ENCODE measurements at regions not wholly inside any gene's neighbourhood (a gene's known extent, or its start where the extent isn't known, plus 50 kb on each side); places are given as distances from the start of the nearest gene placed in this dataset.

DNA sequence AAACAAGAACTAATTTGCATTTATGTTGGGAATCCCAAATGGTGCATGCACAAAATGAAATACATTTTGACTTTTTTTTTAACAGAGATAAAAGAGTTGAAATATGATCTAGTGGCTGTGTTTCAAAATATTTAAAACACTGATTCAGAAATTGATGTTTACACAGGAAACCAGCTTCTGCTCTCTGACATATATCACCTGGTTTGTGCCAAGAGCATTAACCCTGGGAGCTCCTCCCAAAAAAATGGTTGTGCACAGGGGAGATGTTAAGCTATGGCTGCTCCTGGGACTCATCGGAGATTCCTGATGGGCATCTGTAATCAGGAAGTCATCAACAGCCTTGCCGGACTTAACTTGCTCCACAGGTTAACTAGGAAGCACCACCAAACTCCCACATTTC lies 65.2 kb upstream of the MAL start:
- TF ChIP-seq SREBF2 (IDR thresholded peaks at IDR 0.05), result no peak
- TF ChIP-seq, protein P1, sequence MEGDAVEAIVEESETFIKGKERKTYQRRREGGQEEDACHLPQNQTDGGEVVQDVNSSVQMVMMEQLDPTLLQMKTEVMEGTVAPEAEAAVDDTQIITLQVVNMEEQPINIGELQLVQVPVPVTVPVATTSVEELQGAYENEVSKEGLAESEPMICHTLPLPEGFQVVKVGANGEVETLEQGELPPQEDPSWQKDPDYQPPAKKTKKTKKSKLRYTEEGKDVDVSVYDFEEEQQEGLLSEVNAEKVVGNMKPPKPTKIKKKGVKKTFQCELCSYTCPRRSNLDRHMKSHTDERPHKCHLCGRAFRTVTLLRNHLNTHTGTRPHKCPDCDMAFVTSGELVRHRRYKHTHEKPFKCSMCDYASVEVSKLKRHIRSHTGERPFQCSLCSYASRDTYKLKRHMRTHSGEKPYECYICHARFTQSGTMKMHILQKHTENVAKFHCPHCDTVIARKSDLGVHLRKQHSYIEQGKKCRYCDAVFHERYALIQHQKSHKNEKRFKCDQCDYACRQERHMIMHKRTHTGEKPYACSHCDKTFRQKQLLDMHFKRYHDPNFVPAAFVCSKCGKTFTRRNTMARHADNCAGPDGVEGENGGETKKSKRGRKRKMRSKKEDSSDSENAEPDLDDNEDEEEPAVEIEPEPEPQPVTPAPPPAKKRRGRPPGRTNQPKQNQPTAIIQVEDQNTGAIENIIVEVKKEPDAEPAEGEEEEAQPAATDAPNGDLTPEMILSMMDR (IDR thresholded peaks at IDR 0.05), result no peak
- no peak for TF ChIP-seq HDAC2 (IDR thresholded peaks at IDR 0.05)
- TF ChIP-seq EHMT2 (IDR thresholded peaks at IDR 0.05; ENCODE audit: low read depth), result no peak
- TF ChIP-seq, protein P2, sequence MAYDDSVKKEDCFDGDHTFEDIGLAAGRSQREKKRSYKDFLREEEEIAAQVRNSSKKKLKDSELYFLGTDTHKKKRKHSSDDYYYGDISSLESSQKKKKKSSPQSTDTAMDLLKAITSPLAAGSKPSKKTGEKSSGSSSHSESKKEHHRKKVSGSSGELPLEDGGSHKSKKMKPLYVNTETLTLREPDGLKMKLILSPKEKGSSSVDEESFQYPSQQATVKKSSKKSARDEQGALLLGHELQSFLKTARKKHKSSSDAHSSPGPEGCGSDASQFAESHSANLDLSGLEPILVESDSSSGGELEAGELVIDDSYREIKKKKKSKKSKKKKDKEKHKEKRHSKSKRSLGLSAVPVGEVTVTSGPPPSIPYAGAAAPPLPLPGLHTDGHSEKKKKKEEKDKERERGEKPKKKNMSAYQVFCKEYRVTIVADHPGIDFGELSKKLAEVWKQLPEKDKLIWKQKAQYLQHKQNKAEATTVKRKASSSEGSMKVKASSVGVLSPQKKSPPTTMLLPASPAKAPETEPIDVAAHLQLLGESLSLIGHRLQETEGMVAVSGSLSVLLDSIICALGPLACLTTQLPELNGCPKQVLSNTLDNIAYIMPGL (CRISPR knock-in tag; IDR thresholded peaks at IDR 0.05; ENCODE audit: borderline replicate concordance), result no peak
- TF ChIP-seq POLR2A (IDR thresholded peaks at IDR 0.05; ENCODE audit: low read length), result no peak
- TF ChIP-seq MAFK (IDR thresholded peaks at IDR 0.05; ENCODE audit: partially characterized antibody), result no peak
- TF ChIP-seq EP300 (IDR thresholded peaks at IDR 0.05), result no peak
- no peak for TF ChIP-seq RAD21 (conservative IDR thresholded peaks at IDR 0.05 in 1 of 2, IDR thresholded peaks at IDR 0.05 in 1 of 2)
- no peak for TF ChIP-seq MYC (IDR thresholded peaks at IDR 0.05; ENCODE audit: borderline replicate concordance, low read length)
- no peak for TF ChIP-seq NR3C1 (IDR thresholded peaks at IDR 0.05)
- no peak for TF ChIP-seq CBX2 (IDR thresholded peaks at IDR 0.05; ENCODE audit: borderline replicate concordance, low read depth)
- TF ChIP-seq, protein P3, sequence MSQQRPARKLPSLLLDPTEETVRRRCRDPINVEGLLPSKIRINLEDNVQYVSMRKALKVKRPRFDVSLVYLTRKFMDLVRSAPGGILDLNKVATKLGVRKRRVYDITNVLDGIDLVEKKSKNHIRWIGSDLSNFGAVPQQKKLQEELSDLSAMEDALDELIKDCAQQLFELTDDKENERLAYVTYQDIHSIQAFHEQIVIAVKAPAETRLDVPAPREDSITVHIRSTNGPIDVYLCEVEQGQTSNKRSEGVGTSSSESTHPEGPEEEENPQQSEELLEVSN (IDR thresholded peaks at IDR 0.05; ENCODE audit: borderline replicate concordance, low read depth), result no peak
- no peak for TF ChIP-seq RNF2 (IDR thresholded peaks at IDR 0.05; ENCODE audit: borderline replicate concordance, low read depth)

All from A549 (cell line).